Stimulated activated CD8-positive, alpha-beta memory T cell treated with anti-CD3 and anti-CD28 coated beads, Interleukin-7, amount 100 ng/mL, for 4 hours (primary cell): ENCODE measurements at regions not wholly inside any gene's neighbourhood (a gene's known extent, or its start where the extent isn't known, plus 50 kb on each side); places are given as distances from the start of the nearest gene placed in this dataset.

Experiments
- DNase-seq, 2 donors: peaks; one replicate each; pipeline ENCODE4 v3.0.0-alpha.2; 2020; ENCODE audit warnings: low read depth in 2 of 2

DNA sequence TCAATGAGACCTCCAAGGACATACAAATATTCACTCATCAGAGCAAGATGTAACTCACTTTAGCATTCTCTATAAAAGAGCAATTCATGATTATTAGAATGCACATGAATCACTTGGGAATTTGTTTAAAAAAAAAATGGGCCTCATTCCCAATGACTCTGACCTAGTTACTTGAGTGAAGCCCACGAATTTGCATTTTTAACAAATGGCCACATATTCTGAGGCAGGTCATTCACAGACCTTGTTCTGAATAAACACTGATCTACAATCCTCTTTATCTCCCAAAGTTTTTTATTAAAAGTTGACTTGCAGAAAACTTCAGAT is 255.1 kb upstream of the VEGFC start:
- DNase-seq = no peak

DNA sequence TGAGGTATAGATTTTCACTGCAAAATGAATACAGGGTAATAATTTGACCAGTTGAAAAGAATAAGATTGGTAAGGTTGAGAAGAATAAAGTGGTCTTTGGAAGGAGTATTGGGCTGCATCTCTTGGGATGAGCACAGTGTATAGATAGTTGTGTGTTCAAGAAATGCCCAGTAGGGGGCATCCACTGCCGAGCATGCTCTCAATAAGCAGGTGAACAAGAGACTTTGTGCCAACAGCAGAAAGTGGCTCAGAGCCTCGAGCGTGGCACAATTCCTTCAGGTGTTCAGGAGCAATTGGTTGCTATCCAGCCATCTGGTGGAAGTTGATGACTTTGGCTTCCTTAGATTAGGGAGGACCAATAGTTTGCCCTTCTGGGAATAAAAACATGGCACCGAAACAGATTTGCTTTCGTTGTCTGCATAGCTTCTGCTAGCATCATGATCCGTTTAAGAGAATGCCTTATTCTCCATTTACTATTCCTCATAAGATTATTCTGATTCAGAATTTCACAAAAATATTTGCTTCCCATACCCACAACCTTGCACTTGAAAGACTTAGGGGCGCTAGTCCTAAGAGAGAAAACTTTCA is 258.1 kb upstream of the NEIL3 start:
- DNase-seq = no peak

DNA sequence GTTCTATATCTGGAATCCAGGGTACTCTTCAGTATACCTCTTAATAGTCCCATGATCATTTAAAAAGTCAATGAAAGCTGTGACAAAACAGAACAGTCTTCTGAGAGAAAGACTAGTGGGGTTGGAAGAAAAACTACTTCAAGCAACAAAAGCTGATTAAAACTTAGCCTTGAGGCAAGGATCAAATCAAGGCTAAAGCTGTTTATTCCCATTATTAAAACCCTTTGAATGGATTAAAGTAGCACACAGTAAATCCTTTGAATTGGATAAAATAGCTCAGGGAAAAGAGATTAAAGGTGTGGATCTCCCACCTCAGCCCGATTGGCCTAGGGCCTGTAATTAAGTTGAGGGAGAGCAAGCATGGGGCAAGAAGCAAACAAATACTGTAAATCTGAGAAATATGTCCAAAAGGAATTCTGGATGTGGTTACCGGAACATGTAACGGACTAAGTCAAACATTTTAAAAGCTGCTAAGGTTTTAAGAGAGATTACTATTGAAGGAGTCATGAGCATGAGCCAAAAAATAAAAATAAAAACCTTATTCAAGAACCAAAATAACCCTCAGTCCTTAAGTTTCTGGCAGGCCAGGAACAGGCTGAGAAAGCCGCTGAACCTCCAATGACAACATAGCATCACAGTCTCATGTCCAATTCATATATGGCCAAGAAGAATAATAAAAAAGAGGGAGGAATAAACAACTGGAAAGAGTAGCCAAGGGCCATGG is 257.3 kb upstream of the NEIL3 start:
- no peak for DNase-seq

DNA sequence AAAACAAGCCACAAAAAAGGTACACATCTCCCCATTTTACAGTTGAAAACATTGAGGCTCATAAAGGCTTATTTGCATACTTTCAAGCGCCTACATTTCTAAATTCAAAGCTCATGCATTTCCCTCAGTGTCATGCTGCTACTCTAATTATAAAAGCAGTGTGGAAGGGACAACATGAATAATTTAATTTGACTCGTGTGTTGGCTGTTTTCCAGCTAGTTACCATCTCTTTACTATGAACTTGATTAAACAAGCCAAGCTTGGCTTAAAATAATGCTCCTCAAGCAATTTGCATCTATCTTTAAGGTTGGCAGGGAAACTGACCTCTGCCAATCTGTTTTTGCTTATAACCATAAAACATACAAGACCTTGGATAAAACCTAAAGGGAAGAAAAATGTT is 252.5 kb upstream of the NEIL3 start:
- no peak for DNase-seq

DNA sequence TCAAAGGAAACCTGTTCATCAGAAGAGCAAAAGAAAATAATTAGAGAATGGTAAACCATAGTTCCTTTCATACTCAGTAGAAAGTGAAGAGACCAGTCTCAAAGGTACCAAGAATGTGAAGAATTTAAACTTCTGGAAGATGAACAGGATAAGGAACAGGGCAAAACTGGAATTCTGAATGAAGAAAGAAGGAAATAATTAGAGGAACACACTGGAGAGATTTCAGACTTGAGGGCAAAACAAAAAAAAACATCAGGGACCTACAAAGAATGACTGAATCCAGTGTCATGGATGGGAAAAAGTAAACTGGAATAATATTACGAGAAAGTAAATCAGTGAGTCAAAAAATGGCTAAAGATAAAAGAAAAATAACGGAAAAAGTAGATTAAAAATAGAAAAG is 245.6 kb upstream of the NEIL3 start:
- no peak for DNase-seq

DNA sequence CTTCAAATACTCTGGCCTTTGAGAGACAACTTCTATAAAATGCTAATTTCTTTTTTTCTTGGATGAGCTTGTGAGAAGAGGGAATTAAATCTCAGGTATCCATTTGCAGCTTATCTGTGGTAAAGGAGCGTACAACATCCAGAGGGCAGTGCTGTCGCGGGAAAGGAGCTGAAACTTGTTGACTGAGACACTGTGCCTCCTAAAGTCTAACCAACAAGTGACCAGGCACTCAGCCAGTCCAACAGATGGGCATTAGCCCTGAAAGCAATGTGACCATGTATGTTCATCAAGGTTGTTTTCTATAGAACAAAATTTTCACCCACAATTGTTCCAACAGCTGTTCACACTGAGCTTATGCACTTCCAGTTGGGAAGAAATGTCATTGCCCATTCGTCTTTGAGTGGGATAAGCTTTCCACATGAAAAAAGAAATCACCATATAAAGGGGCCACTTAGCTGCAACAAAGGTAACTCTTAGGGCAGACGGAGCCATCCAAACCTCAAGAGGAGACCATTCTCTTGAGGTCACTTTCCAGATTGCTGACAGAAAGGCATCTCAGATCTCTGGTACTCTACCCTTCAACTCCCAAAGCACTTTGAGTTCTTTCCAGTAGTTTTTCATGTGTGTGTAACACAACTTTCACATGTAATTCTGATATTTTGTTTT is 244.8 kb upstream of the NEIL3 start:
- no peak for DNase-seq

DNA sequence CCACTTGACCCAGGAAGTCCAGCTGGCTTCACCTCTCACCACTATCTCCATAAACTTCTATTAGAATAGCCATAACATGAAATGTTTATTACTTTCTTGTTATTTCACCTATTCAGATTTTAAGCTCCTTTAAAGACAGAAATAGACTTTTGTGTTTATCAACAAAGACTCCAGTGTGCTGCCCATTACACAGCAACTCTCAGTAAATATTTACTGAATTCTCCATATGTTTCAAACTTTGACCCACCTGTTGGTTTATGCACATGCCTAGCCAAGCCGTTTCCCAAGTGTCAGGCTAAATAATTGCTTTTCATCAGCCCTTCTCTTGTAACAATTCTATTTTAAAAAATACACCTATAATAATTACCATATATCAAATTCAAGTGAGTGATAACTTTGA is 242.9 kb upstream of the NEIL3 start:
- DNase-seq = no peak

DNA sequence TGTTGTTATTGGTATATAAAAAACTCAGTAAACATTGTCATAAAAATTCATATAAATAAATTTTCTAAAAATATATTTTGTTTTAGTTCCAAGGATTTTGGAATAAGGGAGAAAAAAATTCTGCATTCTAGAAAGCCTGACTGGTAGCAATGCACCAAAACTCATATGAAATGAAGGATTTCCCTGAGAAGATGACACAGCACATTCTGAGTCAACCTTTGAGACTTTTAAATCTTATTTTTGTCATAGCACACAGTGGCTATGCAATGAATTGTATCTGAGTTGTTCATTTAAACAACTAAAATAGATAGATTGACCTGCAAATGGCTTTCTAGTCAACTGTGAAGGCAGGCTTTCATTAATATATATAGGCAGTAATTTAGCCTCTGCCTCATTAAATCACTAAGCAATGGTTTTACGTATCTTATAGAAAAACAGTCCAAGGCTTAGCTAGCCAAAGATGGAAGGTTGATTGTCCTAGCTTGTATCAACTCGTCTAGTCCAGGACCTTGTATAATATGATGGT is 239.1 kb upstream of the NEIL3 start:
- DNase-seq = no peak

DNA sequence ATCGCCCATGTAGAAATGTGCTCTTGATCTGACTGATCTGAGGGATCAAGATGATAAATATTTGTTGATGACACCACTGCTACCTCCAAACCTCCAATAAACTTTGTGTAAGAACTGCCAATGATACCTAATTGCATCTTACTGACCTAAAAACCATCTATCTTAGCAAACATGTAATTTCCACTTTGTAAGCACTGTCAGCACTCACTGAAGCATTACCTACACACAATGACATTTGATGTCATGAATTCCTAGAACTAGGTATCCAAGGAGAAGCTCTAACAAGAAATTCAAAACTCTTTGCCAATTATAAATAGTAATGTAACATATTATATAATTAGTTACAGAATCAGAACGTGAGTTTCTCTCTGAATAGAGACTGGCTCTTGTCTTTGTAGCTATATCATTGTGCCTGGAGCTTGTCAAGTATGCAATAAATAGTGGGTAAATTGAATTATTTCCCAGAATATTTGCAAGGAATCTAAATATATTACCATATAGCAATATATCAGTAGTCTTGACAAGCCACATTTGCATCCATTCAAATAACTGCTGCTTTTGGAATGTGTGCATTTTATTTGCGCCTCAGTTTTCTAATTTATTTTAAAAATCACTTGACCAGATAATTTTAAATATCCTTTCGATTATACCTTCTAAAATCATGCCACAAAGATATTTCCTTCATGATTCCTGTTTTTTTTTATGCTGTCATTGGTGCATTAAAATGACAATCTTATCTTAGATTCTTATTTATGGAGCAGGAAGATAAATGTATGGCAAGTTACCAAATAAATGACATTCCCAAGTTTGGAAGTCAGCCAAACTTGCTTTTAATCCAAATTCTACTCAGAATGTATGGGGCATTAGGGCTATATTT is 232.3 kb upstream of the NEIL3 start:
- DNase-seq = no peak

DNA sequence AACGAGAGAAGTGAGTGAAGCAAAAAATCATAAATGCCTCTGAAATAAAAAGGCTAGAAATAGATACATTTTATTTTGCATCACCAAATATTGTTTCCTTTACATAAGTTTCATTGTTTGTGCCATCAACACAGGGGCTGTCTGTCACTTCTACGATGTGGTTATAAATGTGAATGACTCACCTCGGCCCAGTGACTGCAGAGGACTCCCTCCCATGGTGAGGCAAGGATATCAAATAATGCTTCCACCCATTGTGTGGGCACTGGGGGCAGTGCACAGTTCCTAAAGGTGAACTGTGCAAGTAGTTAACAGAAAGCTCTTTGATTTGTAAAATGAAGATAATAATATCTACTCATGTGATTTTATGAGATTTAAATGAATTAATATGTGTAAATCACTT is 230.3 kb upstream of the NEIL3 start:
- DNase-seq = no peak

DNA sequence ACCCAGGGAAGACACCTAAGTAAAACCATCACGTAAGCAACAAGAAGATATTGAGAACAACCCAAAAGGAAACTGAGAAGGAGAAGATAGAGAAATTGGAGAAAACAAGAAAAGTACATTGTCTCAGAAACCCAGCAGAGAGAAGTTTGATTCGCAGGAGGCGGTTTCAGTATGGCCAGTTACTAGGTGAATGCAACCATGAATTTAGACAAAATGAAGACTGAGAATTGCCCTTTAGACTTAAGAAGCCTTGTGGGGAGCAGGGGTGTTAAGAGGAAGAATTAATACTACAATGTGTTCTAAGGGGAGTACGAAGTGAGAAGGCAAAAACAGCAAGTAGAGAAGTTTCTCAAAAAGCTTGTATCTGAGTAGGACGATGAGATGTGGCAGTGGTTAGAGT is 229.3 kb upstream of the NEIL3 start:
- DNase-seq = no peak

DNA sequence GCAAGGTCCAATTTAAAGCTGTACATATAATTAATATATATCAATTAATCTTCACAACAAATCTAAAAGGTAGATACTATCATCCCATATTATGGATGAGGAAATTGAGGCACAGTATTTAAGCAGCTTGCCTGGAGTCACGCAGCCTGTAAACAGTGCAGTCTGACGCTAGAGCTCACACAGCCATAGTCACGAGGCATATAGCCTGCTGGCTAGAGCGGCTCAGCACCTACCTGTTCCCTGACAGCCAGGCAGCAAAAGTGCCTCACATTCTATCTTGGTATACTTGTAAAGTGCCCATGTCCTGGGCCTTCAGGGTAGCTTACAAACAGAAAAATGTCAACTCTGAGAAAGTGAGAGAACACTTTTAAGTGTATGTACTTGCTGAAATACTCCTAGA is 222.6 kb upstream of the NEIL3 start:
- DNase-seq = no peak

DNA sequence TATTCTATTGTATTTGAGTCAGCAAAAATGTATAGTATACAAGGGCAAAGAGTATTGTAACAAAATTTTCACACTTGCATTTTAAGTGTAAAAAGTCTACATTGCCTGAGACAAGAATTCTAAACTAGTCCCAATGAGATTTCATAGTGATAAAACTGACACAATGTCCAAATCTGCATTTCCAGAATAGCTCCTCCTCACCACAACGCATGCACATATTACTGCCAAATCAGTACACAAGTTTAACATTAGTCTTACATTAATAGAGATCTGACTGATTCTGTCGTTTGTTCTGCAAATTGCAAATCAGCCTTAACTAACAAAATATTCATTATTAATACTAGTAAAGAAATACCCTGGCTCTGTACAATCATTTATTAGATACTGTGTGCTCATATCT is 222.2 kb upstream of the NEIL3 start:
- DNase-seq = no peak

DNA sequence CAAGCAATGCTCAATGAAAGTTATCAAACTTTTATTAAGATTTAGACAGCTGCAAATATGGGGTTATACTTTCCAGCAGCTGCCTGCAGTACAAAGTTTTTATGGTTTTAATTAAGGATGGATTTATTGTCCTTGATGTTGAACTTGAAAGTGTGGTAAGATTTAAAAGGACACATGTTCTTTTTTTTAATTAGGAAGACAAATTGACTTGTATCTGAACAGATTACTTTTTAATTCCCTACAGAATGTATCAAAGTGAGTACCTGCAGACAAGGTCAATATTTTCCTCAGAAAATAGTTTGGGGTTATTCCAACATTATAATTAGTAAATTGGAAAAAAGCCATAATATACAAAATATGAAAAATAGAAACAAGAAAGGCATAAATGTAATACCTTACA is 218.2 kb upstream of the NEIL3 start:
- no peak for DNase-seq

DNA sequence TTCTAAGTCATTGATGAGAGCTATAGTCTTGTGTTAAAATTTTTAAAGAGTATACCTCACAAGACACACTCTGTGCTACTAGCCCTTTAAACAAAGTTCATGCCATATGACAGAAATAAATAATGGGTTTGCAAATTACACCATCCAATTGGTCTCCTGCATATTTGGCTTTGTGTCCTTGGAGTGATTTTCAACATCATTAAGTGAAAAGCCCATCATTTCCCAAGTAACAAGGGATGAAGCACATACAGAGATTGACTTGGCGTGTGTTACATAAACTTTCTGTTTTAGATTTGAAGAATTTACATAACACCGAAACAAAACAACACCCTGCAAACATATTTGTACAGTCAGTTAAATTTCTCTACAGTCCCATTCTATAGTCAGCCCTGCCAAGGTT is 216.9 kb upstream of the NEIL3 start:
- no peak for DNase-seq

DNA sequence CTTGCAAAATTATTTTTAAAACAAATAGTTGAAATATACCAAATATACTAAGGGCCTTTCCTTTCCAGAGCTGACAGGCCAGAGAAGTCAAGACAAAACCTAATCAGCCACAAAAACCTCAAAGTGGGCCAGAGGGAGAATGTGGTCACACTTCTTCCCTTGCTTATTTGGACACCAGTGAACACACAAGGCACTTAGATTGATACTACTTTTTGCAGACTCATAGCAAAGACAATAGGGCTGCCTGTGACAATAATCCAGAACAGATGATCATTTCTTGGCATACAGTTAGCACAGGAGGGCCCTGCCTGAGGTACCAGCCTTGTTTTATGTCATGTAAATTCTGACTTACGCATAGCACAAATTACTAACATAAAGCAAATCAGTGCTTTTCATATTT is 215.7 kb upstream of the NEIL3 start:
- no peak for DNase-seq

DNA sequence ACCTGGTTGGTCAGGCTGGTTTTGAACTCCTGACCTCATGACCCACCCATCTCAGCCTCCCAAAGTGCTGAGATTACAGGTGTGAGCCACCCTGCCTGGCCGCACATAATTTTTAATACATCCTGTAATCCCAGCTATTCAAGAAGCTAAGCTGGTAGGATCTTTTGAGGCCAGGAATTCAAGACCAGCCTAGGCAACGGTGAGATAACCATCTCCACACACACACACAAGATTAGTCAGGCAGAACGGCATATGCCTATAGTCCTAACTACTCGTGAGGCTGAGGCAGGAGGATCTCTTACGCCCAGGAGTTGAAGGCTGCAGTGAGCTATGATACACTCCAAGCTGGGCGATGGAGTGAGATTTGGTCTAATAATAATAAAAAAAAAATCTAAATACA is 212.4 kb upstream of the NEIL3 start:
- no peak for DNase-seq

DNA sequence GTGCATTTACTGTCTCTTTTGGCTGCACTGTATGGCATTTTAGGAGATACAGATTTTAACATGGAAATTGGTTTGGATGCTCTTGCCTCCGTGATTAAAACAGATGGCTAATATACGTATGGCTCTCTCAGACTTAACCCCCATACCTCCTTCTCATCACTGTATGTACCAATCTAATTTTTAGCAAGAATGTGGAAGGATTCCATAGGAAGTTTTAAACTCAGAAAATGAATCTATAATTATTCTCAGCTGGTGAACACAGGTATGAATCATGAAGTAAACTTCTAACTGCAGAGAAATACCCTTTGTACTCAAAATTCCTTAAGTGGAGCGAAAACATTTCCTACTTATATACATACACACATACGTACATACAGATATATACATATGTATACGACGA is 210.5 kb upstream of the NEIL3 start:
- DNase-seq = no peak

DNA sequence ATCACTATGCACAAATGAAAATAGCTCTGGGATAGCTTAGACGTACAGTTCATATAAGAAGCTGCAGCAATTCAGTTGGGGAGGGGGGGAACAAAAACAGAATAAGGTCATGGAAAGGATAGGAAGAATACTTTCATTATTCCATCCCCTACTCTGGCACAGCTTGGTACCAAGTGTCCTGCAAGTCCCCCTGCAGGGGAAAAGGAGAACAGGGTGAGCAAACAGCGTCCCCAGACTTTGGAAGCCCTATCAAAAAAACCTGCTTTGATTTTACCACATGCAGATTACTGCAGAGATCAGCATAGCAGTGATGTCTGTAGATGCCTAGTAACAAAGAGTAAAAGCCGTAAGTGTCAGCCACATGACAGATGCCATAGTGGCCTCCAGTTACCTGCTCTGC is 209.4 kb upstream of the NEIL3 start:
- no peak for DNase-seq

DNA sequence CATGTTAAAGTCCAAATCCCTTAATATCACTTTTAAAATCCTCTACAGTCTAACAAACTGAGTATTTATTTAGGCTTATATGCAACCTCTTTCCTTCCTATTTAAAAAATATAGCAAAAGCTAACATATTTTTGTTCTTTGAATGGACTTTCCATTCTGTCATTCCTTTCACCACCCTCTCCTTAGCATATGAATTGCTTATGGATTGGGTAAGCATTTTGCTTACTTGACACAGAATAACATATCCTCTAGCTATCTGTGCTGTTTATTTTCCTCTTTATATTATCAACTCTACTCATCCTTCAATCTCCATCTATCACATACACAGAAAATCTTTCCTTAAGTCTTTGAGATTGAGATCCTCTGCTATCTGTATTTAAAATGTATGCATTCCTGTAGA is 206.1 kb upstream of the NEIL3 start:
- DNase-seq = no peak

DNA sequence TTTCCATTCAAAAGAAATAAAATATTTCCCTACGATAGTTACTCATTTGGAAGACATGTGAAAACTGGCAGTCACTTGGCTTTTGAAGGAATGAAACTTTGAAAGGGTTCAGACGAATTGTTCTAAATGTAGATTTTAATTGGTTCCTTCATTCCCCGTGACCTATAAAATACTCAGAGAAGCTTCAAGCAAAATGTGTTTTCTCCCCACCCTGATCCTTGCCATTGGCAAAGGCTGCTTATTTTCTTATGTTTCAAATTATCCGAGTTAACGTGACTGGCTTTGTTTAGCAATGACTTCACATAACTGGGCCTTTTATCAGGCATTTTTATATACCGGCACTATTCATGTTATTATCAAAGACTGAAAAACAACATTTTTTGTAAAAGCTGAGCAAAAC is 204.1 kb upstream of the NEIL3 start:
- no peak for DNase-seq

DNA sequence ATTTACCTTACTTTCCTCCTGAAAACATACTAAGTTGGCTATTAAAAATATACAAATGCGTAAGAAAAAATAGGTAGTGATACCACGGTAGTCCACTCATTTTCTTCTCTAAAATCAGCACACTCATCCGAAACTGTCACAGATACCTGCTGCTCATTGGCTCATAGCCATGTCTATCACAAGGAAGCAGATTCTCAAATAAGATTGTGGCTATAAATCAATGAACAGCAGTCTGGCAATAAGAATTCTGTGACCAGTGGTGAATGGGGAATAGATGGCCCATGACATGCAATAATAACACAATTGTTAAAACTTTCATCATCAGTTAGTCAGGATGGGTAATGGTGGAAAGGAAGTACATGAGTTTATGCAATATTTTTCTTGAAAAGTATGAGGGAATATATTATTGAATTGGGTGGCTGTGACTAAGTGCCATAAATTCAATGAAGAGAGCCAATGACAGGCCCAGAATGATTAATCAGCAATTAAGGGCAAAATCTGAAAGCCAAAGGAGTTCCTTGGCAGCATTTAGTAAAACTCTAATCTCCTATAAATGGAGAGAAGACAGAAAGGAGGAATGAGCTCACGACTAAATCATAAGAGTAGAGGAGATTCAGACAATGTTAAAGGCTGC is 202.3 kb upstream of the NEIL3 start:
- DNase-seq = no peak
